Naive thymus-derived CD4-positive, alpha-beta T cell (primary cell): ENCODE measurements at regions not wholly inside any gene's neighbourhood (a gene's known extent, or its start where the extent isn't known, plus 50 kb on each side); places are given as distances from the start of the nearest gene placed in this dataset.
"Not testable (repeated sequence)": the region's sequence is repeated elsewhere in the genome, so short reads cannot be mapped to it uniquely, and the experiment has no call there.

Experiments
- ATAC-seq: fragments of 150-1000 bp; cut with Tn5 transposase; 2 replicates; pipeline ENCODE4 v1.10.0; 2021; ENCODE audit warnings: mild to moderate bottlenecking, moderate library complexity
- CTCF ChIA-PET: fragments of 350-600 bp; sonication (Branson Sonifier 250); formaldehyde crosslinking; loops from one replicate; lab custom pipeline; 2021; ENCODE audit warnings: antibody characterized with exemption; lab: Charles Lee
- POLR2A ChIA-PET: fragments of 350-600 bp; sonication (Branson Sonifier 250); formaldehyde crosslinking; loops from one replicate; lab custom pipeline; 2021; ENCODE audit warnings: antibody characterized with exemption, inconsistent platforms; lab: Charles Lee
- DNase-seq, 9 donors: peaks; one replicate each; pipeline versions ENCODE4 v3.0.0 to v3.0.0-alpha.2; 2020 to 2022; ENCODE audit warnings: mixed read lengths in 1 of 9
- H3K27ac ChIP-seq: one replicate; pipeline ENCODE4 v1.7.0; 2013; ENCODE audit warnings: mild to moderate bottlenecking, low read depth, low read length, moderate library complexity
- H3K27me3 ChIP-seq, 2 donors: one replicate each; pipeline ENCODE4 v1.7.0; 2013; ENCODE audit warnings: low read length in 2 of 2, mild to moderate bottlenecking in 2 of 2, moderate library complexity in 2 of 2; ENCODE audit not compliant: control insufficient read depth in 2 of 2, insufficient read depth in 2 of 2
- H3K36me3 ChIP-seq, 3 experiments: 1 replicate in 2 of 3; 2 replicates in 1 of 3; pipeline ENCODE4 v1.7.0; 2013; ENCODE audit warnings: low read length in 3 of 3, mild to moderate bottlenecking in 3 of 3, moderate library complexity in 1 of 3; ENCODE audit not compliant: insufficient read depth in 3 of 3, control insufficient read depth in 2 of 3
- H3K4me1 ChIP-seq, 2 donors: one replicate each; pipeline ENCODE4 v1.7.0; 2013; ENCODE audit warnings: low read length in 2 of 2, mild to moderate bottlenecking in 2 of 2, moderate library complexity in 1 of 2; ENCODE audit not compliant: control insufficient read depth in 2 of 2, insufficient read depth in 2 of 2
- H3K4me3 ChIP-seq: 2 replicates; pipeline ENCODE4 v1.7.0; 2013; ENCODE audit warnings: mild to moderate bottlenecking, low read length
- H3K9me3 ChIP-seq, 3 experiments: 1 replicate in 2 of 3; 2 replicates in 1 of 3; pipeline ENCODE4 v1.7.0; 2013; ENCODE audit warnings: low read length in 3 of 3; ENCODE audit not compliant: control insufficient read depth in 2 of 3
- H3K27ac Mint-ChIP-seq, 9 donors: one replicate each; pipeline ENCODE4 v1.8.0; 2020 to 2022; ENCODE audit warnings: mixed read lengths in 9 of 9, mild to moderate bottlenecking in 8 of 9, moderate library complexity in 5 of 9, inconsistent platforms in 2 of 9
- H3K27me3 Mint-ChIP-seq, 5 donors: one replicate each; pipeline ENCODE4 v1.8.0; 2021 to 2022; ENCODE audit warnings: mixed read lengths in 5 of 5, mild to moderate bottlenecking in 1 of 5
- H3K36me3 Mint-ChIP-seq, 5 donors: one replicate each; pipeline ENCODE4 v1.8.0; 2020 to 2022; ENCODE audit warnings: mixed read lengths in 5 of 5, mild to moderate bottlenecking in 3 of 5, inconsistent platforms in 1 of 5
- H3K4me1 Mint-ChIP-seq, 7 donors: one replicate each; pipeline ENCODE4 v1.8.0; 2020 to 2022; ENCODE audit warnings: mixed read lengths in 7 of 7, mild to moderate bottlenecking in 3 of 7, inconsistent platforms in 1 of 7
- H3K4me3 Mint-ChIP-seq, 10 donors: one replicate each; pipeline ENCODE4 v1.8.0; 2020 to 2022; ENCODE audit warnings: mild to moderate bottlenecking in 10 of 10, mixed read lengths in 10 of 10, moderate library complexity in 6 of 10, inconsistent platforms in 2 of 10
- H3K9me3 Mint-ChIP-seq, 11 donors: one replicate each; pipeline ENCODE4 v1.8.0; 2020 to 2022; ENCODE audit warnings: mixed read lengths in 11 of 11, mild to moderate bottlenecking in 4 of 11, inconsistent platforms in 1 of 11, moderate library complexity in 1 of 11
- intact Hi-C, 2 donors: fragments of 100-400 bp; cut with micrococcal nuclease; formaldehyde crosslinking; loops; one replicate each; pipeline ENCODE4 v1.15.1; 2023

DNA sequence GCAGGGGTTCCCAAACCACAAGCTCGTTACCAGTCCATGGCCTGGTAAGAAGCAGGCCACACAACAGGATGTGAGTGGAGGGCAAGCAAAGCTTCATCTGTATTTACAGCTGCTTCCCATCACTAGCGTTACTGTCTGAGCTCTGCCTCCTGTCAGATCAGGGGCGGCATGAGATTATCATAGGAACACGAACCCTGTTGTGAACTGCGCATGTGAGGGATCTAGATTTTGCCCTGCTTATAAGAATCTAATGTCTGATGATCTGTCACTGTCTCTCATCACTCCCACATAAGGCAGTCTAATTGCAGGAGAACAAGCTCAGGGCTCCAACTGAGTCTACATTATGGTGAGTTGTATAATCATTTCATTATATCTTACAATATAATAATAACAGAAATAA is 677.4 kb upstream of the SLITRK6 start:
- intact Hi-C loops, result no loop called here
- DNase-seq (no peak), ATAC-seq (no peak)
- H3K27ac Mint-ChIP-seq, result no peak overlapping the region
- H3K36me3 ChIP-seq, result no peaks in the 10 kb centered on the region
- no peaks in the 10 kb centered on the region for H3K4me1 ChIP-seq
- no peaks in the 10 kb centered on the region for H3K27me3 ChIP-seq
- H3K9me3 ChIP-seq, result no peaks in the 10 kb centered on the region
- H3K27ac ChIP-seq, result no peak overlapping the region
- H3K4me3 Mint-ChIP-seq, result no peak overlapping the region
- POLR2A ChIA-PET, result no interaction called here
- no peaks in the 10 kb centered on the region for H3K4me1 Mint-ChIP-seq
- no peaks in the 10 kb centered on the region for H3K36me3 Mint-ChIP-seq
- peaks cover 2 to 10% (median 5%) of the 10 kb centered on the region in 11 donors for H3K9me3 Mint-ChIP-seq
- no peak overlapping the region for H3K4me3 ChIP-seq
- H3K27me3 Mint-ChIP-seq, result no peaks in the 10 kb centered on the region
- CTCF ChIA-PET, result no interaction called here

DNA sequence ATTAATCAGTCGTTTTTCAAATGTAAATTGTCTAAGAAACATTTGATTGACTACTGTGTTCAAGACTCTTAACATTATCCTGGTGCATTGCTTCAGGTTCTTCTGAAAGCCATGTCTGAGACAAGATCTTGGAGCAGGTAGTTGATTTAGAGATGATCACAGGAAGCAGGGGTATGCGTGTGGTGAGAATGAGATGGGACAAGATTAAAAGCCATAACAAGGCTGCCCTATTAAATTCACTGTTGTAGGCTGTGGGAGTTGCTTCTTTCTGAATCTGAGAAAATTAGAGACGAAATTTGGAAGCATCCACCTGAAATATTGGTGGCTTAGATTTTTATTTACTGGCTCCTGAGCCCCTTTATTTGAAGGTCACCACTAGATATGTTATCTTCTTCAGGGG is 687.4 kb upstream of the SLITRK6 start:
- no peak for DNase-seq

DNA sequence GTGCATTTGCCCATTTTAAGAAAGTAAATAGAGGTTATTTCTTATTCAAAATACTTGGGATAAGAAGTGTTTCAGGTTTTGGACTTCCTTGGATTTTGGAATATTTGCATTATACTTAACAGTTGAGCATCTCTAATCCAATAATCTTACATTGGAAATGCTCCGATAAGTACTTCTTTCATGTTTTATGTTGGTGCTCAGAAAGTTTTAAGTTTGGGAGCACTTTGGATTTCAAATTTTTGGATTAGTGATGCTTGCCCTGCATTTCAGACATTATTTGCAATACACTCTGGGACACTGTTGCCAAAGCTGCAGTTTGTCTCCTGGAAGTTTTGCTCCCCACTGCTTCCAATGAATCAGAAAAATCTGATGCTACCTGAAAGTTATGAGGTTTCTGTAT is 691.9 kb upstream of the SLITRK6 start:
- no peaks in the 10 kb centered on the region for H3K36me3 ChIP-seq
- H3K9me3 ChIP-seq, result peaks cover 0 to 4% (median 0%) of the 10 kb centered on the region in 3 experiments
- no peaks in the 10 kb centered on the region for H3K4me1 ChIP-seq
- Mint-ChIP-seq H3K27ac (no peak overlapping the region), H3K9me3 (peaks cover 0 to 10% (median 3%) of the 10 kb centered on the region in 11 donors), H3K4me3 (no peak overlapping the region), H3K27me3 (no peaks in the 10 kb centered on the region), H3K4me1 (no peaks in the 10 kb centered on the region), H3K36me3 (no peaks in the 10 kb centered on the region)
- no peak overlapping the region for H3K27ac ChIP-seq
- ChIA-PET POLR2A (no interaction called here), CTCF (no interaction called here)
- no peak overlapping the region for H3K4me3 ChIP-seq
- intact Hi-C loops, result no loop called here
- DNase-seq (no peak), ATAC-seq (no peak)
- no peaks in the 10 kb centered on the region for H3K27me3 ChIP-seq

More for the DNA sequence above, 687.4 kb upstream of the SLITRK6 start:
- no peak for ATAC-seq
- ChIA-PET POLR2A (no interaction called here), CTCF (no interaction called here)
- no peaks in the 10 kb centered on the region for H3K4me1 ChIP-seq
- H3K4me3 Mint-ChIP-seq, result no peak overlapping the region
- no peaks in the 10 kb centered on the region for H3K36me3 ChIP-seq
- H3K27me3 Mint-ChIP-seq, result no peaks in the 10 kb centered on the region
- H3K4me3 ChIP-seq, result no peak overlapping the region
- H3K9me3 Mint-ChIP-seq, result peaks cover 0 to 10% (median 6%) of the 10 kb centered on the region in 11 donors
- no peaks in the 10 kb centered on the region for H3K4me1 Mint-ChIP-seq
- intact Hi-C loops, result no loop called here
- H3K9me3 ChIP-seq, result peaks cover 0 to 4% (median 0%) of the 10 kb centered on the region in 3 experiments
- H3K27me3 ChIP-seq, result no peaks in the 10 kb centered on the region
- no peak overlapping the region for H3K27ac Mint-ChIP-seq
- no peak overlapping the region for H3K27ac ChIP-seq
- H3K36me3 Mint-ChIP-seq, result no peaks in the 10 kb centered on the region

DNA sequence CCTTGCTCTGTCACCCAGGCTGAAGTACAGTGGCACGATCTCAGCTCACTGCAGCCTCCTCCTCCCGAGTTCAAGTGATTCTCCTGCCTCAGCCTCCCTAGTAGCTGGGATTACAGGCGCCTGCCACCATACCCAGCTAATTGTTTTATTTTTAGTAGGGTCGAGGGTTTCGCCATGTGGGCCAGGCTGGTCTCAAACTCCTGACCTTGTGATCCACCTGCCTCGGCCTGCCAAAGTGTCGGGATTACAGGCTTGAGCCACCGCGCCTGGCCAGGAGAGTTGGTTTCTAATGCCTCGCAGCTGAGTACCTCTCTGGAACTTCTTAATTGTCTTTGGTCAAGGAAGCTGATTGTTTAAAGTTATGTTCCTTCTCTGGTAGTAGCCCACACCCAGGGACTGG is 702.7 kb upstream of the SLITRK6 start:
- H3K27ac Mint-ChIP-seq, CTCF ChIA-PET, H3K4me3 ChIP-seq, H3K27me3 Mint-ChIP-seq, DNase-seq, ATAC-seq, H3K36me3 Mint-ChIP-seq, H3K27me3 ChIP-seq, H3K9me3 ChIP-seq, H3K4me1 Mint-ChIP-seq, intact Hi-C loops, H3K27ac ChIP-seq, H3K4me1 ChIP-seq, H3K9me3 Mint-ChIP-seq, H3K36me3 ChIP-seq, H3K4me3 Mint-ChIP-seq, POLR2A ChIA-PET: not testable (repeated sequence)

DNA sequence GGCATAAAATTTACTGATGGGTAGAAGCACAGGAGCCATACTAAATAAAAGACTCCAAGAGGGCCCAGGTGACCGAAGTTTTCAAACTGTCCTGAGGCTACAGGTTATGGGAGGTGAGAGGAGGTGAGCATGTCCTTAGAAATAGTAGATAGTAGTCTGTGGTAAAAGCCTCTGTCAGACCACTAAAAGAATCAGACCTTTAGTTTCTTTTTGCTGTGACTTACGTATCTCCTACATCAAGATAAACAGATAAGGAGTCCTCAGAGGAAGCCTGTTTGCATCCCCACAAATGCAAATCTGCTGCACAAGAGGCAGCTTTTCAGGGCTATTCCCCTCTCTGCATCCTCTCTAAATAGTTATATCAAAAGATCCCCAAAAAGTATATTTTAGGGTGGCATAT is 711.6 kb upstream of the SLITRK6 start:
- CTCF ChIA-PET, result no interaction called here
- H3K36me3 ChIP-seq, result no peaks in the 10 kb centered on the region
- peaks cover 0 to 22% (median 7%) of the 10 kb centered on the region in 11 donors for H3K9me3 Mint-ChIP-seq
- no peak for ATAC-seq
- intact Hi-C loops, result no loop called here
- no peaks in the 10 kb centered on the region for H3K4me1 ChIP-seq
- H3K4me3 Mint-ChIP-seq, result no peak overlapping the region
- DNase-seq, result no peak
- H3K4me3 ChIP-seq, result no peak overlapping the region
- no peaks in the 10 kb centered on the region for H3K9me3 ChIP-seq
- H3K27ac ChIP-seq, result no peak overlapping the region
- no peaks in the 10 kb centered on the region for H3K4me1 Mint-ChIP-seq
- no peaks in the 10 kb centered on the region for H3K27me3 ChIP-seq
- no peaks in the 10 kb centered on the region for H3K27me3 Mint-ChIP-seq
- no peak overlapping the region for H3K27ac Mint-ChIP-seq
- POLR2A ChIA-PET, result no interaction called here
- peaks cover 0 to 5% (median 0%) of the 10 kb centered on the region in 5 donors for H3K36me3 Mint-ChIP-seq

DNA sequence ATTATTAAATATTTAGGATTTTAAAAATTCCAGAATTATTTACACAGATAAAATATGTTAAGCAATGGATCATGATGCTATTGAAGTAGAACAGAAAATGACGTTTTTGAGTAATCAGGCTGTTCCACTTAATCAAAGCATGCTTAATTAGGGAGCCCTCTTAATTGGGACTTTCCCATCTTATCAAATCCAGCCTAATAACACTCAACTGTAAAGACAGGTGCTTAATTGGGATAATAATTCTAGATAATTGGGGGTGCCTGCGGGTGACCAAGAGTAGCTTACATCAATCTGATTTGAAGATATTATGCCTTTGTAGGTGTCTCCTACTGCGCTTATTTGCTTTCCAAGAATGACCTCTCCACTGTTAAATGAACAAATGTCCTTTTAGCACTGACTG is 742.2 kb upstream of the SLITRK6 start:
- Histone ChIP-seq H3K27me3 (no peaks in the 10 kb centered on the region), H3K36me3 (no peaks in the 10 kb centered on the region), H3K9me3 (no peaks in the 10 kb centered on the region), H3K4me3 (no peak overlapping the region), H3K4me1 (no peaks in the 10 kb centered on the region), H3K27ac (no peak overlapping the region)
- Mint-ChIP-seq H3K4me1 (no peaks in the 10 kb centered on the region), H3K27ac (no peak overlapping the region), H3K9me3 (peaks cover 0 to 11% (median 5%) of the 10 kb centered on the region in 11 donors), H3K4me3 (no peak overlapping the region), H3K36me3 (no peaks in the 10 kb centered on the region), H3K27me3 (no peaks in the 10 kb centered on the region)
- intact Hi-C loops, result no loop called here
- ATAC-seq, result no peak
- CTCF ChIA-PET, result no interaction called here
- DNase-seq, result no peak
- POLR2A ChIA-PET, result no interaction called here

DNA sequence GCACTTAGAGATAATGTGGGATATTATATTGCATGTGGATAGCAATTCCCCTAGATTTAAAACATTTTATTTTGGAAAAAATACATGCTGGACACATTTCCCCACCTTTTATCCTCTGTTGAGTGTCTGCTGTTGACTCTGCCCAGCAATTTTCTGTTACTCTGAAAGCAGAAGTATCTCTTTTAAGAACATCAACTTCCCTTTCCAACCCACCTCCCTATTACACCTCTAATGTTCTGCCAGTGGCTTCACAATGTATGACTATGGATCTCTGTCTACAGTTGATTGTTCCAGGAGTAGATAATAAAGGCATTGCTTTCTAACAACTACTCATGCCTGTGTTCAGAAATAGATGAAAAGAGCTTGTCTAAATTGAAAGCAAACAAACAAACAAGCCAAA is 754.8 kb upstream of the SLITRK6 start:
- Mint-ChIP-seq H3K4me1 (no peaks in the 10 kb centered on the region), H3K4me3 (no peak overlapping the region), H3K9me3 (peaks cover 0 to 11% (median 5%) of the 10 kb centered on the region in 11 donors), H3K27me3 (no peaks in the 10 kb centered on the region), H3K27ac (no peak overlapping the region), H3K36me3 (no peaks in the 10 kb centered on the region)
- ATAC-seq (no peak), DNase-seq (no peak)
- H3K36me3 ChIP-seq, result no peaks in the 10 kb centered on the region
- no peaks in the 10 kb centered on the region for H3K4me1 ChIP-seq
- no peak overlapping the region for H3K4me3 ChIP-seq
- H3K27me3 ChIP-seq, result no peaks in the 10 kb centered on the region
- CTCF ChIA-PET, result no interaction called here
- POLR2A ChIA-PET, result no interaction called here
- intact Hi-C loops, result no loop called here
- H3K9me3 ChIP-seq, result no peaks in the 10 kb centered on the region
- H3K27ac ChIP-seq, result no peak overlapping the region
